MM.1S (cell line): ENCODE measurements at regions not wholly inside any gene's neighbourhood (a gene's known extent, or its start where the extent isn't known, plus 50 kb on each side); places are given as distances from the start of the nearest gene placed in this dataset.

Source experiments
- DNase-seq: peaks from one replicate; pipeline ENCODE4 v3.0.0-alpha.2; 2015
- H2AFZ ChIP-seq: fragments of 300-600 bp; sonication (generic); 2 replicates; pipeline ENCODE4 v1.6.0; 2016; ENCODE audit warnings: antibody characterized with exemption, low read length
- H3F3A ChIP-seq: fragments of 300-600 bp; sonication (generic); 2 replicates; pipeline ENCODE4 v1.6.1; 2016; ENCODE audit warnings: mild to moderate bottlenecking, antibody characterized with exemption, low read length, moderate library complexity, mixed read lengths; ENCODE audit not compliant: insufficient read depth
- H3K27ac ChIP-seq: fragments of 300-600 bp; sonication (generic); 2 replicates; pipeline ENCODE4 v1.5.1; 2016; ENCODE audit warnings: mild to moderate bottlenecking, low read length
- H3K27me3 ChIP-seq: fragments of 300-600 bp; sonication (generic); replicated peaks from 2 replicates; pipeline ENCODE4 v1.6.0; 2016; ENCODE audit warnings: low read length; ENCODE audit not compliant: insufficient read depth
- H3K36me3 ChIP-seq: fragments of 300-600 bp; sonication (generic); replicated peaks from 2 replicates; pipeline ENCODE4 v1.6.1; 2016; ENCODE audit warnings: mild to moderate bottlenecking, low read length, mixed read lengths; ENCODE audit not compliant: insufficient read depth
- H3K4me1 ChIP-seq: fragments of 300-600 bp; sonication (generic); 2 replicates; pipeline ENCODE4 v1.6.1; 2016; ENCODE audit warnings: low read length, mixed read lengths
- H3K4me2 ChIP-seq: fragments of 300-600 bp; sonication (generic); 2 replicates; pipeline ENCODE4 v1.6.0; 2016; ENCODE audit warnings: low read depth, low read length
- H3K4me3 ChIP-seq: fragments of 300-600 bp; sonication (generic); 2 replicates; pipeline ENCODE4 v1.5.1; 2016; ENCODE audit warnings: low read length, mixed read lengths
- H3K79me2 ChIP-seq: fragments of 300-600 bp; sonication (generic); 2 replicates; pipeline ENCODE4 v1.6.1; 2016; ENCODE audit warnings: mixed run types, low read length, mixed read lengths
- H3K9ac ChIP-seq: fragments of 300-600 bp; sonication (generic); 2 replicates; pipeline ENCODE4 v1.6.1; 2016; ENCODE audit warnings: low read length, mixed read lengths
- H3K9me2 ChIP-seq: fragments of 300-600 bp; sonication (generic); replicated peaks from 2 replicates; pipeline ENCODE4 v1.6.1; 2016; ENCODE audit warnings: mild to moderate bottlenecking, low read length, mixed read lengths; ENCODE audit not compliant: insufficient read depth
- H3K9me3 ChIP-seq: fragments of 300-600 bp; sonication (generic); replicated peaks from 2 replicates; pipeline ENCODE4 v1.6.1; 2016; ENCODE audit warnings: mild to moderate bottlenecking, low read length, mixed read lengths; ENCODE audit not compliant: insufficient read depth
- H4K20me1 ChIP-seq: fragments of 300-600 bp; sonication (generic); 2 replicates; pipeline ENCODE4 v1.6.1; 2016; ENCODE audit warnings: mild to moderate bottlenecking, low read length, moderate library complexity, mixed read lengths; ENCODE audit not compliant: insufficient read depth
- CTCF ChIP-seq: fragments of 300-600 bp; sonication (generic); IDR thresholded peaks from 2 replicates; pipeline ENCODE4 v1.5.1; 2016; ENCODE audit warnings: antibody characterized with exemption, low read length, mixed read lengths
- EZH2 ChIP-seq: fragments of 300-600 bp; sonication (generic); optimal IDR thresholded peaks from 2 replicates; pipeline ENCODE3; 2017; ENCODE audit warnings: low read depth, mild to moderate bottlenecking, antibody characterized with exemption, low read length, mixed read lengths
- EZH2phosphoT487 ChIP-seq: fragments of 300-600 bp; sonication (generic); IDR thresholded peaks from 2 replicates; pipeline ENCODE4 v1.6.1; 2018; ENCODE audit warnings: antibody characterized with exemption, low read length

- H3K27ac ChIP-seq: no peak overlapping the region
- H3F3A ChIP-seq: no peaks in the 10 kb centered on the region
- H3K4me1 ChIP-seq: no peaks in the 10 kb centered on the region
- peaks cover 96% of the 10 kb centered on the region for H3K27me3 ChIP-seq
- H3K9me2 ChIP-seq: no peaks in the 10 kb centered on the region
- TF ChIP-seq EZH2 (no peak), EZH2phosphoT487 (no peak), CTCF (no peak)
- H3K4me3 ChIP-seq: no peak overlapping the region
- no peaks in the 10 kb centered on the region for H3K9me3 ChIP-seq
- no peak overlapping the region for H3K9ac ChIP-seq
- no peak for DNase-seq
- H2AFZ ChIP-seq: no peak overlapping the region
- no peak overlapping the region for H3K4me2 ChIP-seq
- H3K79me2 ChIP-seq: no peaks in the 10 kb centered on the region
- H3K36me3 ChIP-seq: no peaks in the 10 kb centered on the region
- no peaks in the 10 kb centered on the region for H4K20me1 ChIP-seq
Observed at GRCh38 chr22:44407171-44407986, 90.7 kb downstream of the RTL6 start.

- H3K4me2 ChIP-seq: no peak overlapping the region
- TF ChIP-seq CTCF (no peak), EZH2 (no peak), EZH2phosphoT487 (no peak)
- DNase-seq: no peak
- no peak overlapping the region for H3K4me3 ChIP-seq
- H3K9me3 ChIP-seq: no peaks in the 10 kb centered on the region
- H3K9ac ChIP-seq: no peak overlapping the region
- H3K27me3 ChIP-seq: peaks cover 96% of the 10 kb centered on the region
- no peaks in the 10 kb centered on the region for H3K9me2 ChIP-seq
- no peaks in the 10 kb centered on the region for H3K79me2 ChIP-seq
- no peaks in the 10 kb centered on the region for H3K4me1 ChIP-seq
- no peaks in the 10 kb centered on the region for H3K36me3 ChIP-seq
- H4K20me1 ChIP-seq: no peaks in the 10 kb centered on the region
- no peaks in the 10 kb centered on the region for H3F3A ChIP-seq
- no peak overlapping the region for H3K27ac ChIP-seq
- no peak overlapping the region for H2AFZ ChIP-seq
Observed at GRCh38 chr22:44406341-44407170, 91.5 kb downstream of the RTL6 start.

- H3K9me2 ChIP-seq: no peaks in the 10 kb centered on the region
- no peaks in the 10 kb centered on the region for H3K79me2 ChIP-seq
Observed at GRCh38 chr22:44405661-44406060, 92.4 kb downstream of the RTL6 start.

More at GRCh38 chr22:44405661-44406060, 92.4 kb downstream of the RTL6 start:
- no peak overlapping the region for H3K27ac ChIP-seq
- H4K20me1 ChIP-seq: no peaks in the 10 kb centered on the region
- H2AFZ ChIP-seq: no peak overlapping the region
- DNase-seq: no peak
- no peaks in the 10 kb centered on the region for H3K9me3 ChIP-seq
- H3K4me1 ChIP-seq: no peaks in the 10 kb centered on the region
- no peak overlapping the region for H3K4me3 ChIP-seq
- H3K27me3 ChIP-seq: peaks cover 96% of the 10 kb centered on the region
- H3K36me3 ChIP-seq: no peaks in the 10 kb centered on the region
- no peaks in the 10 kb centered on the region for H3F3A ChIP-seq
- no peak for TF ChIP-seq EZH2phosphoT487
- no peak for TF ChIP-seq CTCF
- TF ChIP-seq EZH2: no peak
- H3K9ac ChIP-seq: no peak overlapping the region
- H3K4me2 ChIP-seq: no peak overlapping the region
